Muscle of leg (tissue), 3 donors: ENCODE measurements at regions not wholly inside any gene's neighbourhood (a gene's known extent, or its start where the extent isn't known, plus 50 kb on each side); places are given as distances from the start of the nearest gene placed in this dataset.
"Not testable (repeated sequence)": the region's sequence is repeated elsewhere in the genome, so short reads cannot be mapped to it uniquely, and the experiment has no call there.

Source experiments
- DNase-seq: peaks from one replicate; pipeline ENCODE4 v3.0.0; 2013
- H3K27ac ChIP-seq: one replicate; pipeline ENCODE4 v1.5.1; 2013; ENCODE audit warnings: mild to moderate bottlenecking, low read length, control low read depth
- H3K27me3 ChIP-seq: one replicate; pipeline ENCODE4 v1.6.1; 2013; ENCODE audit warnings: low read length; ENCODE audit not compliant: control insufficient read depth, insufficient read depth
- H3K36me3 ChIP-seq: one replicate; pipeline ENCODE4 v1.6.1; 2013; ENCODE audit warnings: low read length; ENCODE audit not compliant: control insufficient read depth, insufficient read depth
- H3K4me1 ChIP-seq: one replicate; pipeline ENCODE4 v1.6.1; 2013; ENCODE audit warnings: low read length; ENCODE audit not compliant: control insufficient read depth, insufficient read depth
- H3K4me3 ChIP-seq: one replicate; pipeline ENCODE4 v1.5.1; 2013; ENCODE audit warnings: low read length, control low read depth
- H3K9me3 ChIP-seq: replicated peaks from 2 replicates; pipeline ENCODE4 v1.6.1; 2013; ENCODE audit warnings: low read depth, low read length; ENCODE audit not compliant: control insufficient read depth
- WGBS: methylation state at CpG from one replicate; pipeline ENCODE4 v1.1.5; 2013; ENCODE audit warnings: missing lambda C conversion rate; ENCODE audit not compliant: insufficient coverage; 5-methylcytosine and 5-hydroxymethylcytosine counted together

- no peak for DNase-seq
- Histone ChIP-seq H3K4me3 (no peak overlapping the region), H3K27ac (no peak overlapping the region), H3K27me3 (no peaks in the 10 kb centered on the region), H3K9me3 (peaks cover 6% of the 10 kb centered on the region), H3K4me1 (no peaks in the 10 kb centered on the region), H3K36me3 (no peaks in the 10 kb centered on the region)
- WGBS: no CpG with 5 or more reads among the region's 1 CpG
Measured at GRCh38 chr13:61110732-61111131, 304.9 kb downstream of the PCDH20 start.

- H3K4me3 ChIP-seq: no peak overlapping the region
- no peak for DNase-seq
- H3K27ac ChIP-seq: no peak overlapping the region
- no peaks in the 10 kb centered on the region for H3K36me3 ChIP-seq
- H3K9me3 ChIP-seq: peaks cover 5% of the 10 kb centered on the region
- whole genome bisulfite sequencing: 80% methylated on average over 3 of the region's 5 CpGs
- no peaks in the 10 kb centered on the region for H3K4me1 ChIP-seq
- no peaks in the 10 kb centered on the region for H3K27me3 ChIP-seq
Measured at GRCh38 chr13:61109741-61110140, 305.9 kb downstream of the PCDH20 start.

GRCh38 chr13:61107989-61108388, 307.7 kb downstream of the PCDH20 start:
- Histone ChIP-seq H3K36me3 (no peaks in the 10 kb centered on the region), H3K27me3 (no peaks in the 10 kb centered on the region), H3K27ac (no peak overlapping the region), H3K4me3 (no peak overlapping the region), H3K9me3 (no peaks in the 10 kb centered on the region), H3K4me1 (no peaks in the 10 kb centered on the region)
- no peak for DNase-seq
- 71% methylated on average over 1 of the region's 2 CpGs for WGBS

- no peaks in the 10 kb centered on the region for H3K27me3 ChIP-seq
- no peak overlapping the region for H3K27ac ChIP-seq
- no peaks in the 10 kb centered on the region for H3K36me3 ChIP-seq
- no peak for DNase-seq
- H3K4me3 ChIP-seq: no peak overlapping the region
- H3K4me1 ChIP-seq: no peaks in the 10 kb centered on the region
- H3K9me3 ChIP-seq: no peaks in the 10 kb centered on the region
Measured at GRCh38 chr13:61095885-61096284, 319.8 kb downstream of the PCDH20 start.

- no peak for DNase-seq
- Histone ChIP-seq H3K36me3 (no peaks in the 10 kb centered on the region), H3K4me3 (no peak overlapping the region), H3K9me3 (no peaks in the 10 kb centered on the region), H3K4me1 (no peaks in the 10 kb centered on the region), H3K27me3 (no peaks in the 10 kb centered on the region), H3K27ac (no peak overlapping the region)
Measured at GRCh38 chr13:61094865-61095264, 320.8 kb downstream of the PCDH20 start.

GRCh38 chr13:61089894-61090293, 325.8 kb downstream of the PCDH20 start:
- not testable (repeated sequence) for H3K27me3 ChIP-seq, H3K4me1 ChIP-seq, H3K4me3 ChIP-seq, H3K27ac ChIP-seq, H3K9me3 ChIP-seq, DNase-seq, H3K36me3 ChIP-seq
- 56% methylated on average over 8 of the region's 8 CpGs for WGBS

- H3K4me1 ChIP-seq: no peaks in the 10 kb centered on the region
- no peak for DNase-seq
- no peaks in the 10 kb centered on the region for H3K36me3 ChIP-seq
- 59% methylated on average over 1 of the region's 1 CpG for WGBS
- H3K9me3 ChIP-seq: no peaks in the 10 kb centered on the region
- no peak overlapping the region for H3K4me3 ChIP-seq
- no peak overlapping the region for H3K27ac ChIP-seq
- no peaks in the 10 kb centered on the region for H3K27me3 ChIP-seq
Measured at GRCh38 chr13:61086087-61086486, 329.6 kb downstream of the PCDH20 start.

GRCh38 chr13:61084988-61085387, 330.7 kb downstream of the PCDH20 start:
- Histone ChIP-seq H3K27me3 (no peaks in the 10 kb centered on the region), H3K27ac (no peak overlapping the region)

GRCh38 chr13:61078976-61079770, 336.5 kb downstream of the PCDH20 start:
- H3K27me3 ChIP-seq: no peaks in the 10 kb centered on the region
- no peak for DNase-seq
- no peak overlapping the region for H3K4me3 ChIP-seq
- no peaks in the 10 kb centered on the region for H3K4me1 ChIP-seq
- no peaks in the 10 kb centered on the region for H3K36me3 ChIP-seq
- H3K27ac ChIP-seq: no peak overlapping the region
- no CpG with 5 or more reads among the region's 4 CpGs for WGBS
- H3K9me3 ChIP-seq: no peaks in the 10 kb centered on the region

More at GRCh38 chr13:61084988-61085387, 330.7 kb downstream of the PCDH20 start:
- Histone ChIP-seq H3K4me3 (no peak overlapping the region), H3K4me1 (no peaks in the 10 kb centered on the region), H3K36me3 (no peaks in the 10 kb centered on the region), H3K9me3 (no peaks in the 10 kb centered on the region)
- DNase-seq: no peak

- no peak for DNase-seq
- Histone ChIP-seq H3K4me3 (no peak overlapping the region), H3K27ac (no peak overlapping the region), H3K36me3 (no peaks in the 10 kb centered on the region), H3K9me3 (no peaks in the 10 kb centered on the region), H3K4me1 (no peaks in the 10 kb centered on the region), H3K27me3 (no peaks in the 10 kb centered on the region)
- WGBS: 60% methylated on average over 1 of the region's 1 CpG
Measured at GRCh38 chr13:61052175-61052574, 363.5 kb downstream of the PCDH20 start.

GRCh38 chr13:61045251-61045650, 370.4 kb downstream of the PCDH20 start:
- Histone ChIP-seq H3K9me3 (no peaks in the 10 kb centered on the region), H3K36me3 (no peaks in the 10 kb centered on the region), H3K27ac (no peak overlapping the region), H3K4me3 (no peak overlapping the region), H3K27me3 (no peaks in the 10 kb centered on the region), H3K4me1 (no peaks in the 10 kb centered on the region)
- WGBS: 100% methylated on average over 1 of the region's 2 CpGs
- DNase-seq: no peak
